ENCODE measurements at regions not wholly inside any gene's neighbourhood (a gene's known extent, or its start where the extent isn't known, plus 50 kb on each side); places are given as distances from the start of the nearest gene placed in this dataset.

GRCh38 chr12:59452746-59453145, 143.1 kb upstream of the SLC16A7 start:
- H3K4me2 ChIP-seq (ENCODE audit: control insufficient read depth, insufficient read depth) = no peak overlapping the region
- no peaks in the 10 kb centered on the region for H3K9me3 ChIP-seq (replicated peaks; ENCODE audit: control insufficient read depth, insufficient read depth, low read length)
- no peak overlapping the region for H3K4me3 ChIP-seq
- ATAC-seq = no peak
- H3K9ac ChIP-seq (ENCODE audit: control insufficient read depth, insufficient read depth, low read length) = no peak overlapping the region
- H3K36me3 ChIP-seq (ENCODE audit: control insufficient read depth in 2 of 2, insufficient read depth in 2 of 2, low read length in 1 of 2) = no peaks in the 10 kb centered on the region
- H3K27ac ChIP-seq (ENCODE audit: control insufficient read depth, insufficient read depth) = no peak overlapping the region
- RAD21 ChIA-PET (ENCODE audit: unreplicated experiment) = no interaction called here
- WGBS (ENCODE audit: insufficient coverage, insufficient replicate concordance, low lambda C conversion rate, missing lambda C conversion rate) = 18% methylated on average over 2 of the region's 2 CpGs
- no peaks in the 10 kb centered on the region for H3K27me3 ChIP-seq (replicated peaks in 1 of 2; ENCODE audit: control insufficient read depth in 2 of 2, insufficient read depth in 2 of 2, low read length in 1 of 2)
- no TSS peak for BruUV-seq (replicated peaks)
- CTCF ChIA-PET = no interaction called here
- H3K4me1 ChIP-seq (ENCODE audit: control insufficient read depth, insufficient read depth, low read length) = no peaks in the 10 kb centered on the region
- no peaks in the 10 kb centered on the region for H3K79me2 ChIP-seq (ENCODE audit: control insufficient read depth, insufficient read depth, low read length)
- POLR2A ChIA-PET = no interaction called here
- intact Hi-C loops (cut with micrococcal nuclease; ENCODE audit: unreplicated experiment) (no loop called here), in situ Hi-C loops (cut with MboI) (no loop called here)
- no peaks in the 10 kb centered on the region for H4K20me1 ChIP-seq (ENCODE audit: control insufficient read depth, insufficient read depth)
- no peak for DNase-seq (ENCODE audit: low read depth, low spot score)
- FAIRE-seq = no peak
- SMC1A ChIA-PET (ENCODE audit: uncharacterized antibody, unreplicated experiment) = interaction anchor here (1.3 kb wide), 1 partner anchor 23 kb away, joined by 3 read pairs; no protein-coding TSS in a partner anchor
- no peak overlapping the region for H2AFZ ChIP-seq (ENCODE audit: control insufficient read depth, low read depth, low read length)
- TF ChIP-seq NKRF (conservative IDR thresholded peaks at IDR 0.05) (no peak), ZNF592 (IDR thresholded peaks at IDR 0.05) (no peak), CBFB (IDR thresholded peaks at IDR 0.05; ENCODE audit: low read depth) (no peak), WRNIP1 (IDR thresholded peaks at IDR 0.05; ENCODE audit: borderline replicate concordance, low read depth, low read length) (no peak), SMAD1 (IDR thresholded peaks at IDR 0.05; ENCODE audit: low read depth, partially characterized antibody) (no peak), CREB1 (IDR thresholded peaks at IDR 0.05; ENCODE audit: low read depth) (no peak), GABPA (IDR thresholded peaks at IDR 0.05; ENCODE audit: low read depth) (no peak), BCL3 (IDR thresholded peaks at IDR 0.05; ENCODE audit: borderline replicate concordance, insufficient read depth, low read depth, low read length, poor library complexity, severe bottlenecking) (no peak), HDAC2 (IDR thresholded peaks at IDR 0.05) (no peak), IKZF2 (IDR thresholded peaks at IDR 0.05) (no peak), NBN (IDR thresholded peaks at IDR 0.05) (no peak), BCLAF1 (IDR thresholded peaks at IDR 0.05) (no peak)
- TF ChIP-seq, protein P1, sequence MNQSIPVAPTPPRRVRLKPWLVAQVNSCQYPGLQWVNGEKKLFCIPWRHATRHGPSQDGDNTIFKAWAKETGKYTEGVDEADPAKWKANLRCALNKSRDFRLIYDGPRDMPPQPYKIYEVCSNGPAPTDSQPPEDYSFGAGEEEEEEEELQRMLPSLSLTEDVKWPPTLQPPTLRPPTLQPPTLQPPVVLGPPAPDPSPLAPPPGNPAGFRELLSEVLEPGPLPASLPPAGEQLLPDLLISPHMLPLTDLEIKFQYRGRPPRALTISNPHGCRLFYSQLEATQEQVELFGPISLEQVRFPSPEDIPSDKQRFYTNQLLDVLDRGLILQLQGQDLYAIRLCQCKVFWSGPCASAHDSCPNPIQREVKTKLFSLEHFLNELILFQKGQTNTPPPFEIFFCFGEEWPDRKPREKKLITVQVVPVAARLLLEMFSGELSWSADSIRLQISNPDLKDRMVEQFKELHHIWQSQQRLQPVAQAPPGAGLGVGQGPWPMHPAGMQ (IDR thresholded peaks at IDR 0.05; ENCODE audit: borderline replicate concordance) = no peak

All from GM12878 (cell line).